ENCODE measurements at regions not wholly inside any gene's neighbourhood (a gene's known extent, or its start where the extent isn't known, plus 50 kb on each side); places are given as distances from the start of the nearest gene placed in this dataset.

GRCh38 chr2:134080386-134081089 is 173.3 kb upstream of the MGAT5 start:
- Histone ChIP-seq H3K36me3 (no peaks in the 10 kb centered on the region), H3K4me3 (no peak overlapping the region), H3K4me1 (peaks cover 0 to 26% (median 4%) of the 10 kb centered on the region in 12 donors), H3K27me3 (no peaks in the 10 kb centered on the region), H3K9me3 (no peaks in the 10 kb centered on the region), H3K27ac (peak overlapping the region in 7 of 12 donors; percentile 14 to 59 (median 41))
- ATAC-seq = peak; percentile 37 to 77 (median 55)
- TF ChIP-seq CTCF (IDR thresholded peaks at IDR 0.05) = no peak
- no peak for TF ChIP-seq POLR2A (IDR thresholded peaks at IDR 0.05)
- peak in 1 of 5 donors; percentile 25 for DNase-seq
- intact Hi-C loops (cut with DNase I) = loop anchor here in 1 of 10 donors (10.0 kb wide), 1 partner anchor 186 kb away; no protein-coding TSS in a partner anchor
- WGBS, 4 donors = 68 to 80% (median 70%) methylated on average over 7 of the region's 7 CpGs

GRCh38 chr2:134081238-134081938 is 172.5 kb upstream of the MGAT5 start:
- TF ChIP-seq CTCF (IDR thresholded peaks at IDR 0.05) (no peak), POLR2A (IDR thresholded peaks at IDR 0.05) (no peak)
- peak; percentile 45 to 68 (median 54) for ATAC-seq
- peak in 1 of 5 donors; percentile 57 for DNase-seq
- H3K36me3 ChIP-seq = no peaks in the 10 kb centered on the region
- WGBS, 4 donors = 75 to 86% (median 84%) methylated on average over 8 of the region's 8 CpGs
- no peaks in the 10 kb centered on the region for H3K27me3 ChIP-seq
- no peak overlapping the region for H3K4me3 ChIP-seq
- peak overlapping the region in 5 of 12 donors; percentile 14 to 54 (median 25) for H3K27ac ChIP-seq
- H3K9me3 ChIP-seq = no peaks in the 10 kb centered on the region
- peaks cover 0 to 26% (median 4%) of the 10 kb centered on the region in 12 donors for H3K4me1 ChIP-seq
- intact Hi-C loops (cut with DNase I) = loop anchor here in 1 of 10 donors (10.0 kb wide), 1 partner anchor 187 kb away; no protein-coding TSS in a partner anchor

- Histone ChIP-seq H3K27me3 (no peaks in the 10 kb centered on the region), H3K27ac (no peak overlapping the region), H3K36me3 (no peaks in the 10 kb centered on the region), H3K9me3 (no peaks in the 10 kb centered on the region), H3K4me1 (peaks cover 0 to 28% (median 6%) of the 10 kb centered on the region in 12 donors), H3K4me3 (no peak overlapping the region)
- TF ChIP-seq CTCF (IDR thresholded peaks at IDR 0.05) (no peak), POLR2A (IDR thresholded peaks at IDR 0.05) (no peak)
- 68 to 82% (median 81%) methylated on average over 5 of the region's 5 CpGs for WGBS, 4 donors
- peak in 1 of 4 donors; percentile 23 for ATAC-seq
- DNase-seq = peak in 2 of 5 donors; percentile 33 to 34
- intact Hi-C loops (cut with DNase I) = loop anchor here in 1 of 10 donors (10.0 kb wide), 1 partner anchor 189 kb away; no protein-coding TSS in a partner anchor
Measured at GRCh38 chr2:134083548-134083947, 170.3 kb upstream of the MGAT5 start.
